ENCODE measurements at regions not wholly inside any gene's neighbourhood (a gene's known extent, or its start where the extent isn't known, plus 50 kb on each side); places are given as distances from the start of the nearest gene placed in this dataset.
"Not testable (repeated sequence)": the region's sequence is repeated elsewhere in the genome, so short reads cannot be mapped to it uniquely, and the experiment has no call there.

DNA sequence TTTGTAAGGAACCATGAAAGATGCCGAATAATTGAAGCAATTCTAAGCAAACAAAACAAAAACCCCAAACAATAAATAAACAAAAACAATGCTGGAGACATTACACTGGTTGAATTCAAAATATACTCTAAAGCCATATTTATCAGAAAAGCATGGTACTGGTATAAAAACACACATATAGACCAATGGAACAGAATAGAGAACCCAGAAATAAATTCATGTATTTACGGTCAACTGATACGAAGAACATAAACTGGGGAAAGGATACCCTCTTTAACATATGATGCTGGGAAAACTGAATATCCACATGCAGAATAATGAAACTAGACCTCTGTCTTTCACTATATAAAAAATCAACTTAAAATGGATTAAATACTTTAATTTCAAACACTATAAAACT lies 214.3 kb upstream of the PDZRN3 start:
- DNase-seq: no peak

DNA sequence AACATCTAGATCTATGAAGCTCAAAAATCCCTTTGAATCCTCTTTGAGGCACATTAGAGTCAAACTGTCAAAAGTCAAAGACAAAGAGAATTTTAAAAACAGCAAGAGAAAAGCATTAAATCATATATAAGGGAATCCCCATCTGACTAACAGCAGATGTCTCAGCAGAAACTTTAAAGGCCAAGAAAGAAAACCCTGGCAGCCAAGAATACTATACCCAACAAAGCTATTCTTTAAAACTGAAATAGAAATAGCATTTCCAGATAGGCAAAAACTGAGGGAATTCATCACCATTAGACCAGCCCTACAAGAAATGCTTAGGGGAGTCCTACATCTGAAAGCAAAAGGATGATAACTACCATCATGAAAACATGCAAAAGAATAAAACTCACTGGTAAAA lies 211.2 kb upstream of the PDZRN3 start:
- DNase-seq: no peak

DNA sequence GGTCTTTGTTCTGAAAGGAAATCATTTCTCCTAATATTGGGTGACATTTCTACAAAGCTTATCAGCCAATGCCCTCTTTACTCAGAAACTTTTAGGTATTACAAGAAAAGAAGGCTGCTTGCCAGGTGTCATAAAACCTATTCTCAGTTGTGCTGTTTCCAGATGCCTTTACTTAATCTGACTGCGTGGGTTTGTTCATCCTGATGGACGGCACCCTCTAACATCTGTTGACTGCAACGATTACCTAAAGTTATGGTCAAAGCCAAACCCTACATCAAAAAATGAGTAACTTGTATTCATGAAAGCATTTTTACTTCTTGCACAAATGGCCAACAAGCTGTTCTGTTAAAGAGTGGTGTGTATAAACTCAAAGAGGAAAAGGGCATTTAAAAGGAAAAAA lies 207.7 kb upstream of the PDZRN3 start:
- no peak for DNase-seq

DNA sequence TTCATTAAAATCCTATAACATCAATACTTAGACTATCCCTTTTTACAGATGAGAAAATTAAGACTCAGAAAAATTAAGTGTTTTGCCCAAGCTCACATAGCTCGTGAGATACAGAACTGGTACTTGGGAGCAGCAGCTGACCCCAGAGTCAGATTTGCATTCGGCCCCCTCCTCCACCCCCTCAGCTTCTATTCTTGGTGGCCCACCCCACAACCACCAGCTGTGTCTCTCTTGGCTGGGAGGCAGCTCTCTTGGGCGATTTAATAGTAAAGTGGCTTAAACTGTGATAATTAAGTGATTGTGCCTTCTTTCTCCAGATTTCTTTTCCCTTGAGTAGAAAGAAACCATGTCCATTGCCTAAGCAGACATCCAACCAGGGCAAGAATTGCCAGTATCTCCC lies 203.6 kb upstream of the PDZRN3 start:
- no peak for DNase-seq

DNA sequence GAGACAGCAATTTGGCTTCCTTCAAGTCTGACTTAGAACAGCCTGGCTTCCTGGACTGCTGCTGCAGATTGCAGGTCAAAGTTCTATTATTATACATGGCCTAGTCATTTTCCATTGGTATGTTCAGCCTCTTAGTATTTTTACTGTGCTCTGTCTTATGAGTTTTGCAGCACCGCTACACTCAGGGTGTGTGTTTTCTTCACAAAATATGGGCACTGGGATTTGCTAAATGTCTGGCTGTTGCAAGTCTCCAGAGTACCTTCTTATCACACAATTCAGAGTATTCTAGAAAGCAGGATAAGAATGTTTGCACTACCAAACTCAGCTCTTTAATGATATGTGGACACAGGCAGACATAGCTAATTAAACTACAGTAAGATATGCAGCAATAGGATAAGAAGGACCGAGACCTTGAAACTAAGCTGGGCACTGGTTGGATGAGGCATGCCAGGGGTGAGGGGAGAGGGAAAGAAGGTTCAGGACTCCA lies 203.0 kb upstream of the PDZRN3 start:
- DNase-seq: no peak

DNA sequence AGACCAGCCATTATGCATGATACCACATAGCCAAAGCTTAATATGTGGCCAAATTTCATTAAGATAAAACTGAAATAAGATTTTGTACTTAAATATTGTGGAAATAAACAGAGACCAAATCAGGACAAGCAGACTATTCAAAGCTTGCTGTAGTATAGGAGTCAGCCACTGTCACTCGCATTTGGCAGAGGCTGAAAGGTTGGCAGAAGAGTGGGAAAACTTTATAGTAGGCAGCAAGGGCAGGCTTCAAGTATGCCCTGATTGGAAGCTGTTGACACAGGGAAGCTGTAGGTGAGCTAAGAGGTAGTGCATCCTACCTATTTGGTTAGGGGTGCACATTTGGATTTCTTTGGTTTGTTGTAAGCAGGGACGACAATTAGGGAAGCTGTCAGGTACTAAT lies 202.5 kb upstream of the PDZRN3 start:
- DNase-seq: no peak

DNA sequence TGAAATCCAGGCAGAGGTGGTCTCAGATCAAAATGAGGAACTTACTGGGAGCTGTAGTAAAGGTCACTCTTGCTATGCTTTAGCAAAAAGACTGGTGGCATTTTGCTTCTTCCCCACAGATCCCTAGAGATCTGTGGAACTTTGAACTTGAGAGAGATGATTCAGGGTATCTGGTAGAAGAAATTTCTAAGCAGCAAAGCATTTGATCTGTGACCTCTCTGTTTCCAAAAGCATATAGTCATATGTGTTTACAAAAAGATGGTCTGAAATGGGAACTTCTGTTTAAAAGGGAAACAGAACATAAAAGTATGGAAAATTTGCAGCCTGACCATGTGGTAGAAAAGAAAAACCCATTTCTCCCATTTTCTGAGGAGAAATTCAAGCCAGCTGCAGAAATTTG lies 196.2 kb upstream of the PDZRN3 start:
- DNase-seq: not testable (repeated sequence)

DNA sequence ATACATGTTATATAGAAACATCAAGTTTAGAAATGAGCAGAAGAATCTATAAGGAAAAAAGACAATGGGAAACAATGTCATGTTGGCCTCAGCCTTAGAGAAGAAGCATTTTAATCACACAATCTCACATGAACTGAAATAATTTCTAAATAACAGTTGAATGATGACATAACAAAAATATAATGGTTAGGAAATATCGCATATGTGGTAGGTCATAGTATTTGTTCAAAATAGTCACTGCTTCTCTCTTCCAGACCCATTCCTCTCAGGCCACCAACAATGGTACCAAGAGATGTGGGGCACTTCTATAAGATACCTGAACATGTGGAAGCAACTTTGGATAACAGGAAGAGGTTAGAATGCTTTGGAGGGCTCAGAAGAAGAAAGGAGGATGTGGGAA lies 195.7 kb upstream of the PDZRN3 start:
- DNase-seq: no peak

DNA sequence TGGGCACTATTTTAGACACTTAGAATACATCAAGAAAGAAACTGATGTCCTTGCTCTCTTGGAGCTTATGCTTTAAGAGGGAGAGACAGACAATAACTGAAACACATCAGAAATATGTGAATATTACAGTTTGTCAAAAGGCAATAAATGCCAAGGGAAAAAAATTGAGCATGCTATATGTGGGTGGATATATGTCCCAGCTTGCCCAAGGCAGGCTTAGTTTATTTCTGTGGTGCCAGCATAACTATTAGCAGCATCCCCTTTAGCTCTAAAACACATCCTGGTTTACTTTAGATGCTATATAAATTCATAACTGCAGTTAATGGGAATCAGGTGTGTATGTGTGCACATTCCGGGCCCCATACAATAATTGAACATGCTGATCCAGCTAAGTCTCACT lies 191.2 kb upstream of the PDZRN3 start:
- DNase-seq: no peak

DNA sequence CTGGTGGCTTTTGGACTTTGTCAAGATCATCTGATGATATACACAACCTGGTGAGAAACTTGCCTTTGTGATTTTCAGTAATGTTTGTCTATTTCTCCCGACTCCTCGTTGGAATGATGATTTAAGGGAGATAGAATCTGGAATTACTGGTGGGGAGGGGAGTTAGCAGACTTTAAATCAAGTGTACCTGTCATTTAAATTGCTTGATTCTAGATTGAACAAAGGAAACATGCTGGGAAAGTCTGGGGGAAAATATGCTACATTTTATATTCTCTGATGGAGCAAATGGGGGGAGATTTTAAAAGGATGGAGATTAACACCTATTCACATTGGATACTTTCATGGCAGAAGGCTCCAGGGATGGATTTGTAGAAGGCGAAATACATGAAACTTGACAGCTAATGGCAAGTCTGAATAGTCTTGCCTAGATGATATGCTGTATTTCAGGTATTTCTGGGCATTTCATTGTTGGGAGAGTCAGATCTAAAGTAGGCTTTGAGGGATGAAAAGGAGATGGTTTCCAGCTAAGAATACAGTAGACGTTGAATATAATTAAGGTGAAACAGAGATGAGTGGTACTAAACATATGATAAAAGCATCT lies 189.1 kb upstream of the PDZRN3 start:
- no peak for DNase-seq

DNA sequence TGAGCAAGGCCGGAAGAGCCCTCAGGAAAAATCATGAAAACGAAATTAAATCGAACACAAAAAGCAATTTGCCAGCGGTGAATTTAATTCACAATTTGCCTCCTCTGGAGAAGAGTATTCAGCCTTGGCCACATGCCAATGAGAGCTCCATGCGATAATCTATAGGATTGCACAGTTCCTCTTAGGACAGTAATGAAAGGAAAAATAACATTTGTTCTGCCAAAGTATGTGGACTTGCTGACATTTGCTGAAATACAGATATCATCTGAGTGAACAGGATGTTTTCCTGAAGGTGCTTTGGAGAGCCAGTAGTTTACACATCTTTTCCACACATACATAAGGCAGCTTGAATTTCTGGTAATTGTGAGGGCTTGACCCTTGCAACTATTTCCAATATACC lies 188.6 kb upstream of the PDZRN3 start:
- no peak for DNase-seq

DNA sequence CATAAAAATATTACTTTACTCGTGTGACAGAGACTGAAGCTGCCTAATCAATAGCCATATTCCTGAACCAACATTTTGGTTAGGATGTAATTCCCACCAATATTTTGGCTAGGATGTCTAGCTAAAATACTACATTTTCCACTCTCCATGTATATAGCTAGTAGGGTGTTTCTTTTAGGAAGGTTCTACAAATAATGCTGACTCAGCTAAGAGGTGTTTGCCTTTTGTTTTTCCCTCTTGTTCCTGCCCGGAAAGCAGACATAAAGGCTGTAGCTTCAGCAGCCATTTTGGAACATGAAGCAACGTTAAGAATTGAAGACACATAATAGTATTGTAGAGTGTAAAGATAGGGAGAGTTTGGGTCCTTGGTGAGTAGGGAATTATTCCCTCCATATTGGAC lies 187.3 kb upstream of the PDZRN3 start:
- DNase-seq: no peak

DNA sequence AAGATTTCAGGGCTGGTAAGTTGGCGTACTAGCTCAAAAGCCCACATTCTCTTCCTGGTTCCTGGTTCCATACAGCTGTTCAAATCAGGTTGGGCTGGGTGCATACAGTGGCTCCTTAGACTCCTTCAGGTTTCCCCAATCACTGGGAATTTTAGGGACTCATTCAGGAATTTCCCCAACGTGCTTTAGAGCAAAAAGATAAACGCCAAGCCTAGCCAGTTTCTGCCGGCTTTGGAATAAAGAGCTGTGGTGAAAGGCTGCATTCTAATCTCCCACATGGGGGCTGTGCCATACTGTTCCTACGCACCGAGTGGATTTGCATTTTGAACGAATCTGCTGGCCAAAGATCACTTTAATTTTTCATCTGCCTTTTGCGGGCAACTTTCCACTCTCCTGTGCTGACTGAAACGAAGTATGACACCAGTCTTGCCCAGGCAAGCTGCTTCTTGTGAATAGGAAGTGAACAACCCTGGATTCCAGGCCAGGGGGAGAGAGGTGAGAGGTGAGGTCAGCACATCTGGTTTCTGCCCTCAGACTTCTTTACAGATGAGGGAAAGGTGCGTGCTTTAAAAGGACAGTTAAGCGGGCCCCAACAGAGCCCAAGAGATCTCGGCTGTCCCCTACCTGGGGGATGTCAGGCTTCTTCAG lies 184.2 kb upstream of the PDZRN3 start:
- no peak for DNase-seq

DNA sequence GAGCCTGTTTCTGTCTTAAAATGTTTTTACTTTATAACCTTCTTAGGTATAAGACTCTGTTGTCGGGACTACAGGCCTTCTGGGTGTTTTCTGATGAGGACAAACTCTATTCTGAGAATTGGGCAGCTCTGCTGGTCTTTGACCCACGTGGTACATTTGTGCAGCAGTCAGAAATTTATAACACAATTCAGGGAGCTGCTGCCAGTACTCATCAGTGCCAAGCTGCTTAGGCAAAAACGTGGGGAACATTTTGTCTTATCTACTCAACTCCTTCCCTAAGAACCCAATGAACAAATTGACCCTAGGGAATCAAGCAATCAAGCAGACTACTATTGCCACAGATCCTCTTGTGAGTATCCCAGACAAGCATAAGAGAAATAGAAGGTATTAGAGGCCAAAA lies 180.7 kb upstream of the PDZRN3 start:
- DNase-seq: no peak

DNA sequence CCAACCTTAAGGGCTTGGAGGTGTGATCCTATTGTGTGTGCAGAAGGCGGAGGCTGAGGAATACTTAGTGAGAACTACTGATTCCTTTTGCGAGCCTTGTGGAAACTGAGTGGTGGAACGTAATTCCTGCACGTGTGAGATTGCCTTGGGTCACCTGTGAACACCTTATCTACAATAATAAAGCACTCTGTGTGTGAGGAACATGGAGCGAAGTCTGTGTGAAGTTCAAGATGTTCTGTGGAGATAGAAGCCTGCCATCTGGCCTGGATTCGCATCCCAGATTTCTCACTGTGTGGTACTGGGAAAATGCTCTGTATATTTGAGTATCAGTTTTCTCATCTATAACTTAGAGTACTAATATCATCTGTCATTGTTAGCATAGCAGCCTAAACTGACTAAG lies 179.5 kb upstream of the PDZRN3 start:
- DNase-seq: no peak

DNA sequence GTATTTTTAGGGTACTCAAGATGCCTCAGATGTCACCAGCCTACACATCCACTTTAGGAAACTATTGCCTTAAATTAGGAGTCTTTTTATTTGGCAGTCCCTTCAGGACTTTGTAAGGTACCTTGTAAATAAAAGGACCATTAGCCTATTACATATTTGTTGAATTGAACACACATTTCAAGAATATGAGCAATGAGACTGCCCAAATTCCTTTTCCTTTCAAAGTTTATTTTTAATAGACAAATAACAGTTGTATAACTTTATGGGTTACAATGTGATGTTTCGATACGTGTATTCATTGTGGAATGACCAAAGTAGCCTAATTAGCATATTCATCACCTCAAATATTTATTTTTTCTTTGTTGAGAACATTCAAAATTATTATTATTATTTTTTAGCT lies 176.7 kb upstream of the PDZRN3 start:
- no peak for DNase-seq

DNA sequence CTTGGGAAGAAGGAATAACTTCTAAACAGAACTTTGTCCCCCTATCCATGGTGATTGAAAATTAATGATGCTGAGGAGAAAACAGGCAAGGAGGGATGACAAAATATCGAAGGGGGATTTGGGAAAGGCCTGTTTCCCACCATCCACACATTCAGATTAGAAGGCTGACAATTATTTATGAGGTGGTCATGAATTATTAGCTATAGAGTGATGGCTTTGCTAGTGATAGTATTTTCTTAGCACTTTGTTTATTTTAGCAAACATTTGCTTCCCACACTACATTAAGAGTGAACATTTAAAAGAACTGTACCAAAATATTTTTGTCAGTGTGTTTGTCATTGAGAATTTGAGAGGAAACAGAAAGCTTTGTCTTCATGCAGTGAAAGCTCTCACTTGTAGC lies 172.6 kb upstream of the PDZRN3 start:
- DNase-seq: no peak

DNA sequence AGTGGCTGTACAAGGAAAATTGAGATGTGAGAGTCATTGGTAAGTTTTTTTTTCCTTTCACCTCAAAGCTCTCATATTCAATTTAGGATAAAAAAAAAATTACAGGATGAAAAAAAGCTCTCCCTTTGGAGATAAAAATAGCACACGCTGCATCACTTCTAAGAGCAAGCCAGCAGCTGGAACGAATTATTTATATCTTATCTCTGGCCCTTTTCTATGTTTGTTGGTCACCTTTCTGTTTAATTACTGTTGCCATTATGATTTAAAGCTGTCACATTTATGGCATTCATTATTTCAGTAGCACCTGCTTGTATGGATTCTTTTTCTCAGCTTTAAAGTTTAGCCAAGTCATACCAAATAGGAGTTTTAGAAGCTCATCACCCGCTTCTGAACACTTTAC lies 171.6 kb upstream of the PDZRN3 start:
- DNase-seq: no peak

DNA sequence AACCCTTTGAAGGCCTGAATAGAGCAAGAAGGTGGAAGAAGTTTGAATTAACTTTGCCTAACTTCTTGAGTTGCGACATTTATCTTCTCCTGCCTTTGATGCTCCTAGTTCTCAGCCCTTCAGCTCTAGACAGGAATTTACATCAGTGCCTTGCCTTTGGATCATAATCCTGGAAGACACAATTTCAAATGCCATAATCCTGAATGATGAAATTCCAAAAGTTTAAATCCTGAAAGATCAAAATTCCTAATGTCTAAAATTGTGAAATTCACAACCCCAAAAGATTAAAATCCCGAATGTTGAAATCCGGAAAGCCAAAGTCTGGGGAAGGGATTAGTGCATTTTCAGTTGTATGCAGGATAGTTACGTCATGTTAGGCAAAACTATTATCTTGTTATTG lies 166.6 kb upstream of the PDZRN3 start:
- no peak for DNase-seq

DNA sequence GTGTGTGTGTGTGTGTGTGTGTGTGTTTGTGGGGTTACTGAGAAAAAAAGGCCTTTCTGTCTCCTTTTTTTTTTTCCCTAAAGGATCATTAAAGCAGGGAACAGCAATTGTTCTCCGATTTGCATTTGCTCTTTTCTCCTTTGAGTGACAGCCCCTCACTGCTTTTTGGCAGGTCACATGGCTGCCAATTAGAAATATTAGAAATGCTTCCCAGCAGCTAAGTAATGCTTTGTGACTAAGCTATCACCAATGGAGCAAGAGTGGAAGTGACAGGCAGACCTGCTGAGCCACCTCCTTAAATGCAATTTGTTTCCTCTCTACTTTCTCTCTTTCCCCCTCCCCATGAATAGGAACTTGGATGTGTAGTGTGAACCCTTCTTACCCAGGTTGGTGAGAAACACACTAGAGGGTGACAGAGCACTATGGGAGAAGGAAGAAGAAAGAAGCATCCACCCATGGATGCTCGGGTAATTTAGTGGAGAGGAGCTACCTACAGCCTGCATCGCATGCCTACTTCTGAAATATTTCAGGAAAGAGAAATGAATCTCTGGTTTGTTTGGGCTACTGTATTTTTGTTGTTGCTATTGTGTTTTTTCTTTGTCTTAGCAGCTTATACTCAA lies 165.2 kb upstream of the PDZRN3 start:
- DNase-seq: no peak

DNA sequence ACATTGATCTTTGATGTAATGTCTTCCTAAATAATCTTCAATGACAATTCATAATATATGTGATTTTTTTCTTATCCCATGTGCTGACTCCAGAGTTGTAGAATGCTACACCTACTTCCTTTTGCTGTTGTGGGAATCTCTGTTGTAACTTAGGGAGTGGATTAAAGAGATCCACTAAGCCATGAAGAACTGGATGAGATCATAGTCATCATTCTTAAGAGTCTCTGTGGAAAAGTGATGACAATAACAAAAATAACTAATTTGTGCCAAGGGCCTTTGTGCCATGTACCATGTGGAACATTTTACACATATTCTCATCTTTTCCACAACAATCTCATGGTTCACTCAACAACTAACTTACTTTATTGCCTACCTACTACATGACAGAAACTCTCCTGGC lies 162.9 kb upstream of the PDZRN3 start:
- no peak for DNase-seq

DNA sequence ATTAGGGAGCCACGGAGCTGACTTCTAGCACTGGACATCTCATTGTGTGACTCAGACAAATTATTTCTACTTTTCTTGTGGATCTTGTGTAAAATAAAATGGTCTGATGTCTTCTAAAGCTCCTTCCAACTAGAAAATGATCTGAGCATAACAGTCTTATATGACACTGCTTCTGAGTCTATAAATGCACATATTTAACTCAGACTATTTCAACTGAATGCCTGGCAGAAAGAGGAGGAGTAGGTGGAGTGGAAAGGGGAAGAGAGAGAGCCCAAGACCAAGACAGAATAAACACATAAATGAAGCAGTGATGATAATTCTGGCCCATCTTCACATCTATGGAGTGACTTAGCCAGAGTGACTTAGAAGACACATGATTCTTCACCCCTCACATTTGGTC lies 162.3 kb upstream of the PDZRN3 start:
- DNase-seq: no peak

DNA sequence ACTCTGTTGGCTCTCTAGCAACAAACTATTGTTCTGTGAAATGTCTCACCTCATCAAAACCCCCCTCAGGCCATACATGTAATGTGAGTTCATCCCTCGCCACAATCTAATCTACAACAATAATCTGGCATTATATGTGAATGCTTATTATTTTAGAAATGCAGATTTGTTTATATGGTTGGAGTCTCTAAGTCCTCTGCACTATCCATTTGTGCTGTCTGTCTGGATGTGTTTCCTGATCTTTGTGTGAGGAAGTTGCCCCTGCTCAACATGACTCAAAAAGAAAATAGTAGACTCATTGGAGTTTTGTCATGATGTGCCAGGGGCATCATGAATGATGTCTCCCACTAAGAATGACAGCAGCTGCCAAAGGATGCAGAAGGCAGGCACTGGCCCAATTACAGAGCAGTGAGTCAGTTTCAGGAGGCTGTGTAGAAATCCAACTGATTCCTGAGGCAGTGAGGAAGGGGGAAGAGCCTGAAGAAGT lies 161.6 kb upstream of the PDZRN3 start:
- no peak for DNase-seq

DNA sequence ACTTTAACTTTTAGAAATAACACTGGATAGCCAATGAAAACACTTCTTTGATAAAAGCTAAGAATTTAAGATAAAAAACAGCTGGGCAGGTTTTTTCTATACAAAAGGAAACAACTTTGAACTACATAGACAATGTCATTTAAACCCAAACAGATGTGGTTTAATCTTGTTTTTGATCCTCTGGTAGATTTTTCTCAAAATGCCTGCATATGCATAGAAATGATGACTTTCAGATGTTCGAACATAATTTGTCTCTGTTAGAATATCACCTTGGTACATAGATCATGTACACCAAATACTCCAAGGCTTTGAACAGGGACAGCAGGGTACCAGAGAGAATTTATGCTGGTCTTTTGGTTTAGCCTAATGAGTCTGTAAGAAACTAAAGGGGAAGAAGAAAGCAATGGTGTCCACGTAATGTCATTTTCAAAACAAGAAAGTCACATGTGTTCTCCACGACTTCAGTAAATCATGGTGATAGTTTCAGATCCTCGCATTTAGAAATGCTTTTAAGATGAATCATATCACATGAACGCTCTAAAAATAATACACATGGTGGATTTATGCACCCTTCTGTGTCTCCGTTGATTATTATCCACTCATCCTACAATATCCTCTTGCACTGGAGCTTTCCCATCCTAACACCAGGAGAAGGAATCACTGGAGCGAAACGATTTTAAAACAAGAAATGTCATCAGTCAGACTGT lies 160.1 kb upstream of the PDZRN3 start:
- no peak for DNase-seq

All from cerebellar nuclear complex (tissue), 1 donor.